ENCODE measurements at regions not wholly inside any gene's neighbourhood (a gene's known extent, or its start where the extent isn't known, plus 50 kb on each side); places are given as distances from the start of the nearest gene placed in this dataset.
"Not testable (repeated sequence)": the region's sequence is repeated elsewhere in the genome, so short reads cannot be mapped to it uniquely, and the experiment has no call there.

- DNase-seq (ENCODE audit: low spot score): no peak
These were observed 244.4 kb downstream of the DLEU7 start for GRCh38 chr13:50599046-50599445.

DNA sequence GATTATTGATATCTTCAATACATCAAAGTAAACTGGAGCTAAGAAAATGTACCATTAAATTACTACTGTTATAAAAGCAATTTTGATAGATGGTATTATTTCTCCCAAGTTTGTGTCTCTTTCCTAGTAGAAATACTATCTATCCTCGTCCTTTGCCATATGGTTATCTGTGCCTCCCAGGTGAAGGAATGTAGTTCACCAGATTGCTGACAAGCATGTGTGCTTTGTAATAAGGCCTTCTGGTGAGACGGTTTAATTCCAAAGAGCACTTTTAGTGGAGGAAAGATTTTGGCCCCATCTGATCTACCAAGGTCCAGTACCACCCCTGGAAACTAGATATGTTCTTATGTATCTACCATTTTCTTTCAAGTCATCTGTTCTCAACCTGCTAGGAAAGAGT is 243.6 kb downstream of the DLEU7 start:
- no peak for DNase-seq (ENCODE audit: low spot score)

- DNase-seq (ENCODE audit: low spot score): no peak
These were observed 235.1 kb downstream of the DLEU7 start for GRCh38 chr13:50608370-50608769.

- no peak for DNase-seq (ENCODE audit: low spot score)
These were observed 234.5 kb downstream of the DLEU7 start for GRCh38 chr13:50609011-50609410.

- no peak for DNase-seq (ENCODE audit: low spot score)
These were observed 233.3 kb downstream of the DLEU7 start for GRCh38 chr13:50610238-50610637.

DNA sequence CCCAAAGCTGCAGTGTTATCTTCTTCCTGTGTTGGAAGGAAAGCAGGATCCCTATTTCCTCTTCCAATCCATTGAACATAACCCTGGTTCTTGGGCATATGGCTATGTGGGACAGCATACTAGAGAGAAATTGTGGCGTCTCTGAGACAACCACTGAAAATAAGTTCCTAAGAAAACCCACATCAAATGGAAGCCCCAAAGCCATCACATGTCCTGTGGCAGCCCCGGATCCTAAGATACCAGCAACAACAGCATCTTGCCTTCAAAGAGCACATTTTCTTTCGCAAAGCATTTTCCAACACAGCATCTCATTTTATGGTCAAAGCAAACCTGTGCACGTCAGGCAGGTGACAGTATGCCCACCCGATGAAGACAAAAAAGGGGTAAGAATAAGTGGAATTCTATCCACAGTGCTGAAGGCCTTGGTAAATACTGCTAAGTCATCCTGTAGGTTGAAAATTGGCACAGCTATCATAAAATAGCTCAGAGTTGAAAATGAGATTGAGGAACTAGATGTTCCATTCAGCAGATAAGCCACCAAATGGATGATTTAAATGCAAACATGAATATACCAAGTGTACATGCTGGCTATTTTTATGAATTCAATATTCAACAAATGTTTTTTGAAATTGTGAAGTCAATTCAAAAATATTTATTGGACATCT is 232.2 kb downstream of the DLEU7 start:
- DNase-seq (ENCODE audit: low spot score): no peak

GRCh38 chr13:50612717-50613116 is 230.8 kb downstream of the DLEU7 start:
- DNase-seq (ENCODE audit: low spot score): no peak

DNA sequence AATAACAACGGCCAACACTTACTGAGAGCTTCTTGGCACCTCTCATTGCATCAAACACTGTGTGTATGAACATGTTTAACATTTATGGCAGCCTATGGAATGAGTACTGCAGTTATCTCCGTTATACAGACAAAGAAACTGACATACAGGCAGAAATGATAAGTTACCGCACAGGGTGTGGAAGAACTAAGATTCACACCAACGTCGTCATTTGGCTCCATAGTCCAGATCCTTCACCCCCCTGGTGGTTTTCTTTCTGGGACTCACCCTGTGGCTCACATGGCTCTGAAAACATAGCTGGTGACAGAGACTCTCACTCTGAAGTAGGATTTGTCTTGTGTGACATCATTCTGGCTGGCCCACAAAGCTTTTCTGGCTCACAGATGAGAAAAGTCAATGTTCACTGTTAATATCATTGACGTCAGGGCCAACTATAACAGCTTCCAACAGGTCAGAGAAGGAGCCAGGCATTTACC is 230.1 kb downstream of the DLEU7 start:
- no peak for DNase-seq (ENCODE audit: low spot score)

- DNase-seq (ENCODE audit: low spot score): no peak
These were observed 228.3 kb downstream of the DLEU7 start for GRCh38 chr13:50615234-50615633.

DNA sequence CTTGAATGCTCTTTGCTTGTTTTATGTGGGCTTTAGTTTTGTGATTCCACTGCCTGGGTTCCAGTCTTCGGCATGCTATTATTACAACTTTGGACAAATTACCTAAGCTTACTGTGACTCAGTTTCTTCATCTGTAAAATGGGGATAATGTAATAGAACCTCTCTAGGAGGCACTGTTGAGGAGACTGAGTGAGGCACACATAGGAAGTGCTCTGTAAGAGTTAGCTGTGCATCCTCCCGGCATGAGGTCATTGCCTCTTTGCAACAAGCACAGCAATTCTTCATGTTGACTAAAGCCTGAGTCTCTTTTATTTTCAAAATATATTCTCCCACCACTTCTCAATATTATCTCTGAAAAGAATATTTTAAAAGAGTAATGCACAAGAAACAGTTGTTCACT is 227.4 kb downstream of the DLEU7 start:
- DNase-seq (ENCODE audit: low spot score): no peak

- DNase-seq (ENCODE audit: low spot score): no peak
These were observed 226.3 kb downstream of the DLEU7 start for GRCh38 chr13:50617134-50617721.

- DNase-seq (ENCODE audit: low spot score): no peak
These were observed 225.3 kb downstream of the DLEU7 start for GRCh38 chr13:50618206-50618605.

GRCh38 chr13:50626101-50626547 is 217.4 kb downstream of the DLEU7 start:
- DNase-seq (ENCODE audit: low spot score): no peak

GRCh38 chr13:50627111-50627510 is 216.4 kb downstream of the DLEU7 start:
- no peak for DNase-seq (ENCODE audit: low spot score)

- DNase-seq (ENCODE audit: low spot score): not testable (repeated sequence)
These were observed 215.0 kb downstream of the DLEU7 start for GRCh38 chr13:50628512-50628911.

DNA sequence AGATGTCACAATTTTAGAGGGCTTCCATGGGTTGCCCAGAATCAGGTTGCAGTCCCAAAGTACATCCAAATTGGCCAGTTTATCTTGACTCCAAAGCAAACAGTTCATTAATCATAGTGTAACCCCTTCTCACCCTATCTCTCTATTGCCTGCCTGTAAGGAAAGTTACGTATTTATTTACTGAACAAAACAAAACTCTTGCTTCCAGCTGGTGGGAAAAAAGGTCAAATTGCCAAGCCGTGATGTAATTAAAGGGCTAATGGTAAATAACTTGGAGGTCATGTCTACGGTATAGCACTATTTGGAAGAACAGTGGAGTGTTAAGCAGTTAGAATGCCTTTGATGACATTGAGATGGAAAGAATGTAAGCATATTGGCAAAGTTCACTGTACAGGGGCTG is 214.0 kb downstream of the DLEU7 start:
- DNase-seq (ENCODE audit: low spot score): no peak

DNA sequence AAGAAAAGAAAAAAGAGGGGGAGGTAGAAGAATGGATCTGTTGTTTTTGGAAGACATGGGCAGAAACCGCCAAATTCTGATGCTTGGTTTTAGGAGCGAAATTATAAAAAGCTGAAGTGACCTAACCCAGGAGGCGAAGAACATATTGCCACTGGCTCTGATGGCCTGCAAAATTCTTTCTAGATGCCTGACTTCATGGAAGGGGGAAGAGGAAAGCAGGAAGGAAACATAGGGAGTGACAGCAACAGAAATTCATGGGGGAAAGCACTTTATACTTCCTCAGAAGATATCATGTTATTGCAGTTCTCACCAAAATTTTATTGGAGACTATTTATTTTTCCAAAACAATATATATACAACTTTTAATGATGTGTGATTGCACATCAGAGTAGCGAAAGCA is 213.5 kb downstream of the DLEU7 start:
- DNase-seq (ENCODE audit: low spot score): no peak

- no peak for DNase-seq (ENCODE audit: low spot score)
These were observed 212.5 kb downstream of the DLEU7 start for GRCh38 chr13:50631041-50631440.

DNA sequence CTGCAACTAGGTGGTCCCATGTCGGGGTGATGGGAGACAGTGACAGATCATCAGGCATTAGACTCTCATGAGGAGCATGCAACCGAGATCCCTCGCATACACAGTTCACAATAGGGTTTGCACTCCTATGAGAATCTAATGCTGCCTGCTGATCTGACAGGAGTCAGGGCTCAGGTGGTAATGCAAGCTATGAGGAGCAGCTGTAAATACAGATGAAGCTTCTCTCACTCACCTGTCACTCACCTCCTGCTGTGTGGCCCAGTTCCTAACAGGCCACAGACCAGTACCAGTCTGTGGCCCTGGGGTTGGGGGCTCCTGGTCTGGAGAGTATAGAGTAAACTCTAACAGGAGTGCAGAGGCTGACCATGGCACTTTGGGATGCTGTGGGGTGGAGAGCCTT is 209.2 kb downstream of the DLEU7 start:
- DNase-seq (ENCODE audit: low spot score): no peak

GRCh38 chr13:50635504-50635903 is 208.0 kb downstream of the DLEU7 start:
- DNase-seq (ENCODE audit: low spot score): no peak

DNA sequence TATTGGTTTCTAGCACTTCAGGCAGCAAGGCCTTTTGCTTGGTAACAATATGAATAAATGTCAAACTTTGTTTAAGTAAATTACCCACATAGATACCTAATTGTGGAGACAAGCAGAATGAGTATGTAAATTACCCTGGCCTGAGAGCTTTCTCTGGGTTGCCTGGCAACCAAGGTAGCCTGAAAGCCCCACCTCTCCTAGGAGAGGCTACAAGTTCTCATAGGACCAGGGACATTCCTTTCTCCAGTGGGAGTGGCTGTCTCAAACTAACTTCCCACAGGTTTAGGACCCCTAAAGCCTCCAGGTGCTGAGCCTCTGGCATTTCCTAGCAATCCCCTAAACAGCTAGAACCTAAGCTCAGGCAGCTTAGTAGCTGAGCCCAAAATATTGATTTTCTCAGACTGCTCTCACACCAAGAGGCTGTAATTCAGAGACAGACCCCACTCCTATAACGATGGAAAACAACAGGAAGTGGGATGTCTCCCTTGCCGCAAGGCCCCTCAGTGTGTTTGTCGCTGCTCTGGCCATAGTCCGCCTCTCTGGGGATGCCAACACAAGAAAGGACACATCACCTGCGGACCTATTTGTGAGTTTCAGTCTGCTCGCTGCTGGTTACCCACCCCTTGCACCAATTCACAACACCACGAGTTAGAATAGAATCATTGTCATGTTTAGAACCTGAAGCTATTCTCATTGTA is 207.3 kb downstream of the DLEU7 start:
- DNase-seq (ENCODE audit: low spot score): no peak

GRCh38 chr13:50643060-50643459 is 200.4 kb downstream of the DLEU7 start:
- no peak for DNase-seq (ENCODE audit: low spot score)
